ENCODE measurements at regions not wholly inside any gene's neighbourhood (a gene's known extent, or its start where the extent isn't known, plus 50 kb on each side); places are given as distances from the start of the nearest gene placed in this dataset.

- no peak overlapping the region for H3K4me3 ChIP-seq (ENCODE audit: low read length)
- intact Hi-C loops (cut with micrococcal nuclease): no loop called here
- CTCF ChIA-PET: no interaction called here
- no peaks in the 10 kb centered on the region for H3K9me2 ChIP-seq (replicated peaks; ENCODE audit: low read length)
- DNase-seq (no peak), ATAC-seq (no peak)
- no TSS peak for BruUV-seq (replicated peaks)
- H3K27me3 ChIP-seq (ENCODE audit: low read length): peaks cover 85% of the 10 kb centered on the region
- no peak for TF ChIP-seq EZH2 (IDR thresholded peaks at IDR 0.05; ENCODE audit: low read length, unreplicated experiment)
- TF ChIP-seq CTCF (conservative IDR thresholded peaks at IDR 0.05; ENCODE audit: low read depth, low read length): no peak
- no peak for TF ChIP-seq EZH2phosphoT487 (IDR thresholded peaks at IDR 0.05; ENCODE audit: borderline replicate concordance, low read length)
- H3F3A ChIP-seq (ENCODE audit: low read length, unreplicated experiment): no peaks in the 10 kb centered on the region
- no peak overlapping the region for H3K4me2 ChIP-seq (ENCODE audit: low read length)
- no peaks in the 10 kb centered on the region for H4K20me1 ChIP-seq (ENCODE audit: low read length)
- H2AFZ ChIP-seq (ENCODE audit: low read length): no peak overlapping the region
- H3K4me1 ChIP-seq (ENCODE audit: insufficient read depth, low read length): no peaks in the 10 kb centered on the region
- no peak overlapping the region for H3K27ac ChIP-seq (ENCODE audit: low read length)
- POLR2A ChIA-PET (ENCODE audit: unreplicated experiment): no interaction called here
- no peaks in the 10 kb centered on the region for H3K36me3 ChIP-seq (ENCODE audit: low read depth, low read length)
- no peaks in the 10 kb centered on the region for H3K79me2 ChIP-seq (ENCODE audit: low read length)
- no peaks in the 10 kb centered on the region for H3K9me3 ChIP-seq (ENCODE audit: low read length)
- H3K9ac ChIP-seq (ENCODE audit: low read length): no peak overlapping the region
Observed at GRCh38 chr1:34656731-34657130, 98.1 kb upstream of the GJB5 start.

GRCh38 chr1:34657266-34657665 lies 97.6 kb upstream of the GJB5 start:
- Histone ChIP-seq H3K4me3 (ENCODE audit: low read length) (no peak overlapping the region), H3K4me1 (ENCODE audit: insufficient read depth, low read length) (no peaks in the 10 kb centered on the region), H3K9me3 (ENCODE audit: low read length) (no peaks in the 10 kb centered on the region), H3K9ac (ENCODE audit: low read length) (no peak overlapping the region), H3K9me2 (replicated peaks; ENCODE audit: low read length) (no peaks in the 10 kb centered on the region), H2AFZ (ENCODE audit: low read length) (no peak overlapping the region), H3K79me2 (ENCODE audit: low read length) (no peaks in the 10 kb centered on the region), H3K36me3 (ENCODE audit: low read depth, low read length) (no peaks in the 10 kb centered on the region), H4K20me1 (ENCODE audit: low read length) (no peaks in the 10 kb centered on the region), H3K27ac (ENCODE audit: low read length) (no peak overlapping the region), H3K4me2 (ENCODE audit: low read length) (no peak overlapping the region), H3K27me3 (ENCODE audit: low read length) (peaks cover 81% of the 10 kb centered on the region), H3F3A (ENCODE audit: low read length, unreplicated experiment) (no peaks in the 10 kb centered on the region)
- CTCF ChIA-PET: no interaction called here
- DNase-seq: no peak
- intact Hi-C loops (cut with micrococcal nuclease): no loop called here
- ATAC-seq: no peak
- TF ChIP-seq EZH2phosphoT487 (IDR thresholded peaks at IDR 0.05; ENCODE audit: borderline replicate concordance, low read length): no peak
- no peak for TF ChIP-seq CTCF (conservative IDR thresholded peaks at IDR 0.05; ENCODE audit: low read depth, low read length)
- TF ChIP-seq EZH2 (IDR thresholded peaks at IDR 0.05; ENCODE audit: low read length, unreplicated experiment): no peak
- BruUV-seq (replicated peaks): no TSS peak
- POLR2A ChIA-PET (ENCODE audit: unreplicated experiment): no interaction called here

- Histone ChIP-seq H3K27me3 (ENCODE audit: low read length) (peaks cover 75% of the 10 kb centered on the region), H3K4me1 (ENCODE audit: insufficient read depth, low read length) (no peaks in the 10 kb centered on the region), H3K36me3 (ENCODE audit: low read depth, low read length) (no peaks in the 10 kb centered on the region), H3F3A (ENCODE audit: low read length, unreplicated experiment) (no peaks in the 10 kb centered on the region), H2AFZ (ENCODE audit: low read length) (no peak overlapping the region), H3K9me3 (ENCODE audit: low read length) (no peaks in the 10 kb centered on the region), H3K4me3 (ENCODE audit: low read length) (no peak overlapping the region), H3K27ac (ENCODE audit: low read length) (no peak overlapping the region), H3K4me2 (ENCODE audit: low read length) (no peak overlapping the region), H3K9ac (ENCODE audit: low read length) (no peak overlapping the region), H3K79me2 (ENCODE audit: low read length) (no peaks in the 10 kb centered on the region), H4K20me1 (ENCODE audit: low read length) (no peaks in the 10 kb centered on the region), H3K9me2 (replicated peaks; ENCODE audit: low read length) (no peaks in the 10 kb centered on the region)
- DNase-seq (no peak), ATAC-seq (no peak)
- TF ChIP-seq CTCF (conservative IDR thresholded peaks at IDR 0.05; ENCODE audit: low read depth, low read length) (no peak), EZH2phosphoT487 (IDR thresholded peaks at IDR 0.05; ENCODE audit: borderline replicate concordance, low read length) (no peak), EZH2 (IDR thresholded peaks at IDR 0.05; ENCODE audit: low read length, unreplicated experiment) (no peak)
- ChIA-PET CTCF (no interaction called here), POLR2A (ENCODE audit: unreplicated experiment) (no interaction called here)
- intact Hi-C loops (cut with micrococcal nuclease): no loop called here
- no TSS peak for BruUV-seq (replicated peaks)
Observed at GRCh38 chr1:34657849-34658248, 97.0 kb upstream of the GJB5 start.
